IMR-90 (cell line): ENCODE measurements at regions not wholly inside any gene's neighbourhood (a gene's known extent, or its start where the extent isn't known, plus 50 kb on each side); places are given as distances from the start of the nearest gene placed in this dataset.

Experiments used
- BHLHE40 ChIP-seq: fragments of 150-350 bp; IDR thresholded peaks from 2 replicates; pipeline ENCODE4 v1.6.1; 2016; ENCODE audit warnings: mild to moderate bottlenecking, low read depth, low read length
- CEBPB ChIP-seq: IDR thresholded peaks from 2 replicates; pipeline ENCODE4 v1.6.1; 2012; ENCODE audit warnings: low read depth, low read length, improper control_type of control experiment
- FOS ChIP-seq: fragments of 150-350 bp; IDR thresholded peaks from 2 replicates; pipeline ENCODE4 v1.6.1; 2016; ENCODE audit warnings: low read depth, low read length
- MAZ ChIP-seq: IDR thresholded peaks from 2 replicates; pipeline ENCODE4 v1.6.1; 2012; ENCODE audit warnings: low read depth, mild to moderate bottlenecking, low read length, improper control_type of control experiment, moderate library complexity, borderline replicate concordance
- MXI1 ChIP-seq: IDR thresholded peaks from 2 replicates; pipeline ENCODE4 v1.6.1; 2012; ENCODE audit warnings: low read depth, mild to moderate bottlenecking, low read length, moderate library complexity, borderline replicate concordance
- NFE2L2 ChIP-seq: fragments of 150-350 bp; IDR thresholded peaks from 2 replicates; pipeline ENCODE4 v1.6.1; 2016; ENCODE audit warnings: low read depth, mild to moderate bottlenecking, low read length
- POLR2A ChIP-seq: IDR thresholded peaks from 2 replicates; pipeline ENCODE4 v1.6.1; 2012; ENCODE audit warnings: mild to moderate bottlenecking, low read depth, low read length
- RAD21 ChIP-seq: IDR thresholded peaks from 2 replicates; pipeline ENCODE4 v1.6.1; 2012; ENCODE audit warnings: low read length, improper control_type of control experiment
- RCOR1 ChIP-seq: IDR thresholded peaks from 2 replicates; pipeline ENCODE4 v1.6.1; 2012; ENCODE audit warnings: mild to moderate bottlenecking, low read length, improper control_type of control experiment; ENCODE audit not compliant: insufficient replicate concordance
- RFX5 ChIP-seq: IDR thresholded peaks from 2 replicates; pipeline ENCODE4 v1.8.0; 2012; ENCODE audit warnings: low read depth, mild to moderate bottlenecking, low read length, moderate library complexity
- SMC3 ChIP-seq: fragments of 150-350 bp; IDR thresholded peaks from 2 replicates; pipeline ENCODE4 v1.6.1; 2016; ENCODE audit warnings: low read depth, mild to moderate bottlenecking, antibody characterized with exemption, low read length, moderate library complexity
- TF ChIP-seq, protein P1 (sequence below): conservative IDR thresholded peaks from 2 replicates; pipeline ENCODE4 v1.5.1; 2012; ENCODE audit warnings: mild to moderate bottlenecking, low read depth, low read length, improper control_type of control experiment
- TF ChIP-seq, protein P2 (sequence below): fragments of 150-350 bp; IDR thresholded peaks from 2 replicates; pipeline ENCODE4 v1.6.1; 2016; ENCODE audit warnings: low read depth, mild to moderate bottlenecking, low read length, moderate library complexity, borderline replicate concordance
- TF ChIP-seq, protein P3 (sequence below): fragments of 150-350 bp; IDR thresholded peaks from 2 replicates; pipeline ENCODE4 v1.6.1; 2017; ENCODE audit warnings: mild to moderate bottlenecking, antibody characterized with exemption, low read length, low read depth

DNA sequence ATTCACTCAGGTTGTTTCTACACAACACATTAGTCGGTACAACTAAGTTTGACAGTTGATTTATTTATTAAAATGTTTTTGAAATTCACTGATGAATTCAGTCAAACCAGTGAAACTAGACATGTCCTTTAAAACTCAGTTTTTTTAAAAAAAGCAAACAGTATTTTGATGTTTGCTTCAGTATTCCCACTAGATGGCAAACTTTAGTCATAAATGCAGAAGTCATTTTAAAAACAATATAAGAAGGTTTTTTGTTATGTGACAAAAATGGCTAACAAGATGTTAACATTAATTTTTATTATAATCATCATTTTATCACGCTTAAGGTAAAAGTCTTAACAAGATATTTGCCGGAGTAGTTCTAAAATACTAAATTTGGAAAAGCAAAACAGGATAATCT lies 1337.8 kb upstream of the DIAPH2 start:
- no peak for TF ChIP-seq NFE2L2
- TF ChIP-seq, protein P1, sequence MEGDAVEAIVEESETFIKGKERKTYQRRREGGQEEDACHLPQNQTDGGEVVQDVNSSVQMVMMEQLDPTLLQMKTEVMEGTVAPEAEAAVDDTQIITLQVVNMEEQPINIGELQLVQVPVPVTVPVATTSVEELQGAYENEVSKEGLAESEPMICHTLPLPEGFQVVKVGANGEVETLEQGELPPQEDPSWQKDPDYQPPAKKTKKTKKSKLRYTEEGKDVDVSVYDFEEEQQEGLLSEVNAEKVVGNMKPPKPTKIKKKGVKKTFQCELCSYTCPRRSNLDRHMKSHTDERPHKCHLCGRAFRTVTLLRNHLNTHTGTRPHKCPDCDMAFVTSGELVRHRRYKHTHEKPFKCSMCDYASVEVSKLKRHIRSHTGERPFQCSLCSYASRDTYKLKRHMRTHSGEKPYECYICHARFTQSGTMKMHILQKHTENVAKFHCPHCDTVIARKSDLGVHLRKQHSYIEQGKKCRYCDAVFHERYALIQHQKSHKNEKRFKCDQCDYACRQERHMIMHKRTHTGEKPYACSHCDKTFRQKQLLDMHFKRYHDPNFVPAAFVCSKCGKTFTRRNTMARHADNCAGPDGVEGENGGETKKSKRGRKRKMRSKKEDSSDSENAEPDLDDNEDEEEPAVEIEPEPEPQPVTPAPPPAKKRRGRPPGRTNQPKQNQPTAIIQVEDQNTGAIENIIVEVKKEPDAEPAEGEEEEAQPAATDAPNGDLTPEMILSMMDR = peak; percentile 38
- TF ChIP-seq, protein P2, sequence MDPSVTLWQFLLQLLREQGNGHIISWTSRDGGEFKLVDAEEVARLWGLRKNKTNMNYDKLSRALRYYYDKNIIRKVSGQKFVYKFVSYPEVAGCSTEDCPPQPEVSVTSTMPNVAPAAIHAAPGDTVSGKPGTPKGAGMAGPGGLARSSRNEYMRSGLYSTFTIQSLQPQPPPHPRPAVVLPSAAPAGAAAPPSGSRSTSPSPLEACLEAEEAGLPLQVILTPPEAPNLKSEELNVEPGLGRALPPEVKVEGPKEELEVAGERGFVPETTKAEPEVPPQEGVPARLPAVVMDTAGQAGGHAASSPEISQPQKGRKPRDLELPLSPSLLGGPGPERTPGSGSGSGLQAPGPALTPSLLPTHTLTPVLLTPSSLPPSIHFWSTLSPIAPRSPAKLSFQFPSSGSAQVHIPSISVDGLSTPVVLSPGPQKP = no peak
- no peak for TF ChIP-seq POLR2A
- TF ChIP-seq RFX5 = no peak
- TF ChIP-seq, protein P3, sequence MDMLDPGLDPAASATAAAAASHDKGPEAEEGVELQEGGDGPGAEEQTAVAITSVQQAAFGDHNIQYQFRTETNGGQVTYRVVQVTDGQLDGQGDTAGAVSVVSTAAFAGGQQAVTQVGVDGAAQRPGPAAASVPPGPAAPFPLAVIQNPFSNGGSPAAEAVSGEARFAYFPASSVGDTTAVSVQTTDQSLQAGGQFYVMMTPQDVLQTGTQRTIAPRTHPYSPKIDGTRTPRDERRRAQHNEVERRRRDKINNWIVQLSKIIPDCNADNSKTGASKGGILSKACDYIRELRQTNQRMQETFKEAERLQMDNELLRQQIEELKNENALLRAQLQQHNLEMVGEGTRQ = no peak
- no peak for TF ChIP-seq MXI1
- no peak for TF ChIP-seq SMC3
- no peak for TF ChIP-seq CEBPB
- no peak for TF ChIP-seq BHLHE40
- TF ChIP-seq MAZ = no peak
- peak; percentile 44 for TF ChIP-seq RAD21
- TF ChIP-seq FOS = no peak
- no peak for TF ChIP-seq RCOR1
